NOMO-1 (cell line): ENCODE measurements at regions not wholly inside any gene's neighbourhood (a gene's known extent, or its start where the extent isn't known, plus 50 kb on each side); places are given as distances from the start of the nearest gene placed in this dataset.
A peak's percentile ranks its signal among the peaks of the same experiment; 100 is the strongest.

Experiments used
- DNase-seq, 2 experiments: peaks; one replicate each; lab custom pipeline; 2025; ENCODE audit not compliant: unreplicated experiment in 2 of 2; lab: John Stamatoyannopoulos, UW

DNA sequence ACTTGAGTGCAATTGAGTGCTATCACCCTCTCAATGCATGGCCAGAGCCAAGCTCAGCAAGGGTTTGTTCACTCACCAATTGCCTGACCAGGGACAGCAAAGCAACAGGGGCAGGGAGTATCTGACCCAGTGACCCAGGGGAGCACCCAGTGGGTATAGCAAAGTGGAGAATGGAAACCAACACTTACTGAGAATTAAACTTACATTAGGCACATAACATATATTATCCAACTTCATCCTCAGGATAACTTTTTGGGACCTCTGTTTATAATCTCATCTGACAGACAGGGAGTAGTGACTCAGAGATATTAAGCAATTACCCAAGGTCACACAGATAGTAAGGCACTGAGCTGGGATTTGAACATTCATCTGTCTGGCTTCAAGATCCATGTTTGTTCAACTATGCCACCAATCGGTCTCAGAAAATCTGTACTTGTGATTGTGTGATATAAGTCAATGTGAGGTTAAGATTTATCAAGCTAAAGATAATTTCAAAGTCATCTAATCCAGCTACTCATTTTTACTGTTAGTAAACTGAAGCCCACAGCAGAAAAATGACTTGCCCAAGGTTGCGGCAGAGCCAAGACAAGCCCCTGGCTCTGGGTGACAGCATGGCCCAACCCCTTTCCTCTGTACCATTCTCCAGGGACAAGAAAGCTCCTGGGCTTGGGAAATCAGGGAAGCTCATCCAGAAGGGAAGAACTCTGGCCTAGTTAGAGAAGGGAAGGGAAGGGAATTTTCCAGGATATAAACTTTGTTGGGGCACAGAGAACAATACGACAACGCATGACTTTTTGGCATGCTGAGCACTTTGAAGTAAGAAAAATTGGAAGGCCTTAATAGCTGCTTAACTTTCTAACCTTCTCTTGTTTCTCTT is 138.0 kb upstream of the SMAD3 start:
- no peak for DNase-seq

- DNase-seq, result no peak
These were observed 137.3 kb upstream of the SMAD3 start for GRCh38 chr15:66928101-66928500.

GRCh38 chr15:66928784-66929183 is 136.6 kb upstream of the SMAD3 start:
- no peak for DNase-seq

GRCh38 chr15:66929843-66930402 is 135.5 kb upstream of the SMAD3 start:
- DNase-seq, result peak in 1 of 2 experiments; percentile 8

DNA sequence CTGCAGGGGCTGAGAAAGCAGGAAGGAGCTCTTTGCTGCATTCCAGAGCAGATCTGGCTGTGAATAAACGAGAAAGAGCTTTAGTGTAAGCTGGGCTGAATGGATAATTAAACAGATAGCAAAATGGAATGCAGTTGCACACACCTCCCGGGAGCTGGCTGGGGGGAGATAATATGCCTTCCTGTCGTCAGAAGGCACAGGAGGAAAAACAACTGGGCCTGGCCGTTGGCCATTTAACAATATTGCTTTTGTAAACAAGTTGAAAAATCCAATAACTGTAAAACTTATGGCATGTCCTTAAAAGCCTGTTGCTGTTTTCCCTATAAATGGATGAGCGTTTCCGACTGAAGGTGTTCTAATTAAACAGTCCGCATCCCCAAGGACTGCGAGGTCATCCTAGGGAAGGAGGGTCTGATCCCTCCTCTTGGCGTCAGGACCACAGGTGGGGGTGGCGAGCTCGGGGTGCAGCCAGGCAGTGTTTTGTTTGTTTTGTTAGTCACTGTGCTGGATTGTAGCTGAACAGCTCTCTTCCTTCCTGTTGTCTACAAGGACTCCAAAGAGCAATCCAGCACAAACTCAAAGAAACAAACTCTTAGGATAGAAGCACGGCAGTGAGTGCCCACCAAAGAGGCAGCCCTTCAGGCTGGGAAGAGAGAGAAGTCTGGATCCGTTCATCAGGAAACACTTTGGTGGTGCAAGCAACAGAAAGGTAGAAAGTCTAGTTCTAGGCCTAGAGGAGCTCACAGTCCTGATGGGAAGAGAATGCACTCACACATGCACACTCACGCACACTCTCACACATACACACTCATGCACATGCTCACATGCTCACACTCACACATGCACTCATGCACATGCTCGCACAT is 133.4 kb upstream of the SMAD3 start:
- no peak for DNase-seq

- no peak for DNase-seq
These were observed 132.8 kb upstream of the SMAD3 start for GRCh38 chr15:66932634-66933024.

- no peak for DNase-seq
These were observed 131.2 kb upstream of the SMAD3 start for GRCh38 chr15:66933932-66934867.

- DNase-seq, result no peak
These were observed 130.4 kb upstream of the SMAD3 start for GRCh38 chr15:66934868-66935520.

GRCh38 chr15:66935688-66936087 is 129.7 kb upstream of the SMAD3 start:
- DNase-seq, result no peak

DNA sequence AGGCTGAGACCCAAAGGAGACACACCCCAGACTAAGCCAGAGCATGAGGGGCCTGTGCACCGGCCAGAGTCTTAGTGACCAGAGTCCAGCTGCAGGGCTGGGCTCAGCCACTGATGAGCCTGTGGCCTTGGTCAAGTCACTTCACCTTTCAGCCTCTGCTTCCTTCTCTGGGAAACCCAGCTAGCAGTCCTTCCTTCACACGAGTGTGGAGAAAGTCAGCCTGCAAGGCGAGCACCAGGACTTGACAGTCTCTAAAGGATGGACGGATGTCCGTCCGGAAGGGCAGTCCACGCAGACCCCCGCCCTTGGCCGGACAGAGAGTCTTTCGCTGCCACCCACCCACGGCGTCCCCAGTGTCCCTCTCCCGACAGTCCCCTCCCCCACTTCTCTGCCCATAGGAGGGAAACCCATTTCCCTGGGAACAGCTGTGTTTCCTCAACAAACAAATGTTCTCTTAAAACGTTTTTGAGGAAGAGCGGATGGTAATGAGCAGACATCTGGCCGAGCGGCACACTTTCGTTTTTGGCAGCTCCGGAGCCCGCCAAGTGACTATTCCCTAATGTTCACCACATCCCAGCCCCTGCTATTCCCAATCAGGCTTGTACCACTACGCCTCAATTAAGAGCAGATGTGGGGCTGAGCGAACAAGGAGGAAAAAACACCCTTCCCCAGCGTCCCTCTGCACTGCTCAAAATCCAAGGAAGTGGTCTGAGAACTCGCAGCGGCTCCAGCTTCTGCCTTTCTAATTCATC is 129.1 kb upstream of the SMAD3 start:
- DNase-seq, result no peak

DNA sequence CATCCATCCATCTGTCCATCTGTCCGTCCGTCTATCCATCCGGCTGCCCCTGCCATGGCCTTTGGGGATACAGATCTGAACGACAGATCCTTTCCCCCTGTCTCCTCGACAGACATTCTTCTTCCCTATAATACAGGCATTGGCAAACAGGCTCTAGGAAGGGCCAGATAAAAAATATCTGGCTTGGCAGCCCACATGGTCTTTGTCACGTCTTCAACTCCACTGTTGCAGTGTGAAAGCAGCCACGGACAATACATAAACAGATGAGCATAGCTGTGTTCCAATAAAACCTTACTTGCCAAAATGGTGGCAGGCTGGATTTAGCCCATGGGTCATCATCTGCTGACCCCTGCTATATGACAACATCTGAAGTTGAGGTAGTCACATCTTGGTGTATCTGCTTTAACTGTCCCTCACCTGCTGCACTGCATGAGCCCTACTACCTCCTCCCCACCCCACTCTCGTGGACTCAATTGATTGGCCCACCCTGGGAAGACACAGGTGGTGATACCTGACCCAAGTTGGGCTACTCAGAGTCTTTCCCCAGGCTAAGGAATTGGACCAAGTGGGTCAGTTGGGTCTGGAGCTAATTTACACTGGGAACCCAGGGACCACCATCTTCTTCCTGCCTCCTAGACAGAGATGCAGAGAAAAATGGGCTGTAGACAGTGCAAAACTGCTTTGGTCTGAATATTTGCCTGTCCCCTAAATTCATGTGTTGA is 128.4 kb upstream of the SMAD3 start:
- no peak for DNase-seq

- no peak for DNase-seq
These were observed 127.8 kb upstream of the SMAD3 start for GRCh38 chr15:66937588-66937987.

GRCh38 chr15:66938114-66938830 is 127.1 kb upstream of the SMAD3 start:
- DNase-seq, result no peak

DNA sequence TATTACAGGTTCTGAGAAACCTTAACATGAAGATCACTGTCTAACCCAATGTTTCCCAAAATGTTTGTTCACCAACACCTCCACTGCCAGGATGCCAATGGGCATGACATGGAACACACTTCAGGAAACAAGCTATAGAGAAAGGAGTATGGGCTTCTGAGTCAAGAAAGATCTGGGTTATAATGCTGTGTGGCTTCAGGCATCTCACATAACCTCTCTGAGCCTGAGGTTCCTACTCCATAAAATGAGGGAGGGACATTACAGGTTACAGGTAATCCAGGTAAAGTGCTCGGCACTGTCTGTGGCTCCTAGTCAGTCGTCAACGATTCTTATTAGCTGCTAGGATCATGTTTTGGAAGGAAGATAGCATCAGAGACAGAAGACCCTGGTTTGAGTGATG is 126.4 kb upstream of the SMAD3 start:
- DNase-seq, result no peak

DNA sequence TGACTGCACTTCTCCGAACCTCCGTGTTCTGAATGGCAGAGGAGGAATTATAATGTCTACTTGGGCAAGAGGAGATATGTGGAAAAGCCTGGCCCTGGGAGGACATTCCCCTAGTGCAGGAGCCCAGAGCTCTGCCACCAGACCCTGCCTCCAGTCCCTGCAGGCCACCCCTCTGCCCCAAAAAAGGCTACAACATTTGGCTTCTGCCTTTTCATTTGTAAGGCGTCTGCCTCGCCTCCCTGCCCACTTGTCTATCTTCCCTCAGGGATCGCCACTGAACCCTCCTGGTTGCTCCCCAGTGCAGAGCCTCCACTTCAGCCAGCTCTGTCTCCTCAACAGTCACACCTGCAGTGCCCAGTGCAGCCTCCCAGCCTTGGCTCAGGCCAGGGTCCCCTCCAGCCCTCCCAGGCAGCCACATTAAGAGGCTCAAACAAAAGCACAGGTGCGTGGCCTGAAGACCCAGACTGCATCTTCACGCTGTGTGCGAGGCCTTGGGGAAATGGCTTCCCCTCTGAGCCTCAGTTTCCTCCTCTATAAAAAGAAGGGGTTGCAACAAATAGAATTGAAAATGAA is 125.9 kb upstream of the SMAD3 start:
- no peak for DNase-seq

- DNase-seq, result no peak
These were observed 125.0 kb upstream of the SMAD3 start for GRCh38 chr15:66940368-66940767.

DNA sequence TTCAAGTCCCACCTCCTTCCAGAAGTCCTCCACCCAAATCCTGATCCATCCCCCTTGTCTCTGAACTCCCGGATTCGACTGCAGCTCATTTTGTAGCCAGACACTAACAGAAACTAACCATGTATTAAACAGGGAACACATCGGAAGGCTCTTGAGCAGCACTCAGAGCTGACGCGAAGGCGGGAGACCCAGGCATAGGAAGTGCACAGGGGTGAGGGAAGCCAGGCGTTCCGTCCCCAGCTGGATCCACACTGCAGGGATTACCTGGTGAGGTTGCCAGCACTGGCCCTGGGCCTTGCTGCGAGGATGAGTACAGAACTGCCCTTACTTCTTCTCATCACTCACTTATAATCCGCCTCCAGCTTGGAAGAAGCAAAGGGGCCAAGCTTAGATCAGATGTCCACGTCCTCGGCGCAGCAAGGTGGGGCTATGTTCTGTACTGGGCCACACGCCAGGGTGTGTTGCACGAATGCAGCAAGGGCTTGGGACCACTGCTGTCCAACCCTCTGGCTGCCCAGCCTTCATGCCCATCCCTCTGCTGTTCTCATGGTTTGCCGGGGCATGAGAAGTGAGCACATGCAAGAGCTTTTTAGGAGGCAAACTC is 124.2 kb upstream of the SMAD3 start:
- no peak for DNase-seq
